GM23248 (cell line): ENCODE measurements at regions not wholly inside any gene's neighbourhood (a gene's known extent, or its start where the extent isn't known, plus 50 kb on each side); places are given as distances from the start of the nearest gene placed in this dataset.
"Not testable (repeated sequence)": the region's sequence is repeated elsewhere in the genome, so short reads cannot be mapped to it uniquely, and the experiment has no call there.

ENCODE experiments used
- EZH2 ChIP-seq: fragments of 200-600 bp; sonication (generic); IDR thresholded peaks from 2 replicates; pipeline ENCODE4 v1.6.1; 2018; ENCODE audit warnings: antibody characterized with exemption, mild to moderate bottlenecking; ENCODE audit not compliant: insufficient read depth, poor library complexity, severe bottlenecking
- EZH2phosphoT487 ChIP-seq: fragments of 200-600 bp; sonication (generic); IDR thresholded peaks from 2 replicates; pipeline ENCODE4 v1.6.1; 2018; ENCODE audit warnings: antibody characterized with exemption, moderate library complexity, mild to moderate bottlenecking, low read depth; ENCODE audit not compliant: insufficient read depth

DNA sequence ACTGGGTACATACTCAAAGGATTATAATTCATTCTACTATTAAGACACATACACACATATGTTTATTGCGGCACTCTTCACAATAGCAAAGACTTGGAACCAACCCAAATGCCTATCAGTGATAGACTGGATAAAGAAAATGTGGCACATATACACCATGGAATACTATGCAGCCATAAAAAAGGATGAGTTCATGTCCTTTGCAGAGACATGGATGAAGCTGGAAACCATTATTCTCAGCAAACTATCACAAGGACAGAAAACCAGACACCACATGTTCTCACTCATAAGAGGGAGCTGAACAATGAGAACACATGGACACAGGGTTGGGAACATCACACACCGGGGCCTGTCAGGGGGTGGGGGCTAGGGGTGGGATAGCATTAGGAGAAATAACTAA, 101.9 kb upstream of the CCDC71L start:
- not testable (repeated sequence) for TF ChIP-seq EZH2, EZH2phosphoT487
